HL-60 (cell line): ENCODE measurements at regions not wholly inside any gene's neighbourhood (a gene's known extent, or its start where the extent isn't known, plus 50 kb on each side); places are given as distances from the start of the nearest gene placed in this dataset.

Source experiments
- CTCF ChIP-seq: IDR thresholded peaks from one replicate; pipeline ENCODE4 v1.5.1; 2011; ENCODE audit warnings: low read length, control low read depth, inconsistent platforms; ENCODE audit not compliant: insufficient read depth
- SPI1 ChIP-seq: IDR thresholded peaks from 2 replicates; pipeline ENCODE4 v1.6.1; 2012; ENCODE audit warnings: low read depth, mild to moderate bottlenecking, borderline replicate concordance

DNA sequence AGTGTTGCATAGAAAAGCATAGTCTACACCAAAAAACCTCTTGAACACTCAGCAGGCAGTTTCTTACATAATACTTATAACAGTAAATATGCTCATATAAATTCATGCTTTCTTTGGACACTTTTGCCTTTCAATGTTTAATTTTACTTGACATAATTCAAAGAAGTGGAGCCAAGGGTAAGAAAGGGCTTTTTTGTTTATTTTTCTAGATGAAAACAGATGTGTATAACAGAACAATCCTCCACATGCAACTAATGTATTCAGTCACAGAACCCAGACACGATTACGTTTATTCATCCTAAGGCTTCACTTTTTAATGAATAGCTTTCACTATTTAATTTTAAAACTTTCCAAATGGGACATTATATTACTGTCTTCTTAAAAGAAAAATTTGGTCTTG lies 58.0 kb upstream of the PTPN13 start:
- no peak for TF ChIP-seq CTCF
- TF ChIP-seq SPI1: no peak
